GM06990 (cell line): ENCODE measurements at regions not wholly inside any gene's neighbourhood (a gene's known extent, or its start where the extent isn't known, plus 50 kb on each side); places are given as distances from the start of the nearest gene placed in this dataset.

Experiments
- DNase-seq: peaks from one replicate; pipeline ENCODE4 v3.0.0-alpha.2; 2011; ENCODE audit not compliant: insufficient read length; ENCODE audit errors: extremely low read depth
- H3K27me3 ChIP-seq: replicated peaks from 2 replicates; pipeline ENCODE4 v1.6.0; 2011; ENCODE audit warnings: low read length; ENCODE audit not compliant: control insufficient read depth, insufficient read depth
- H3K36me3 ChIP-seq: 2 replicates; pipeline ENCODE4 v1.5.1; 2011; ENCODE audit warnings: low read length; ENCODE audit not compliant: control insufficient read depth, insufficient read depth
- H3K4me3 ChIP-seq: replicated peaks from 2 replicates; pipeline ENCODE4 v1.5.1; 2011; ENCODE audit warnings: low read depth, mild to moderate bottlenecking, control low read depth, low read length
- CTCF ChIP-seq: IDR thresholded peaks from 2 replicates; pipeline ENCODE4 v1.5.1; 2011; ENCODE audit warnings: low read length, control low read depth, mild to moderate bottlenecking, inconsistent platforms; ENCODE audit not compliant: insufficient read depth, poor library complexity, severe bottlenecking

- DNase-seq, result no peak
- H3K27me3 ChIP-seq, result no peaks in the 10 kb centered on the region; the same call in 1 of the 2 replicates
- H3K36me3 ChIP-seq, result no peaks in the 10 kb centered on the region
- TF ChIP-seq CTCF, result no peak
- H3K4me3 ChIP-seq, result no peak overlapping the region
Observed at GRCh38 chr17:5826384-5826783, 242.1 kb upstream of the NLRP1 start.

GRCh38 chr17:5830921-5831320 lies 239.3 kb upstream of the WSCD1 start:
- no peak for TF ChIP-seq CTCF

GRCh38 chr17:5832886-5833285 lies 237.3 kb upstream of the WSCD1 start:
- H3K4me3 ChIP-seq, result no peak overlapping the region
- no peaks in the 10 kb centered on the region for H3K27me3 ChIP-seq
- no peak for DNase-seq
- TF ChIP-seq CTCF, result no peak
- no peaks in the 10 kb centered on the region for H3K36me3 ChIP-seq

More at GRCh38 chr17:5830921-5831320, 239.3 kb upstream of the WSCD1 start:
- Histone ChIP-seq H3K27me3 (no peaks in the 10 kb centered on the region; the same call in 1 of the 2 replicates), H3K4me3 (no peak overlapping the region), H3K36me3 (no peaks in the 10 kb centered on the region)
- no peak for DNase-seq

- Histone ChIP-seq H3K27me3 (no peaks in the 10 kb centered on the region), H3K4me3 (no peak overlapping the region), H3K36me3 (no peaks in the 10 kb centered on the region)
- no peak for TF ChIP-seq CTCF
- no peak for DNase-seq
Observed at GRCh38 chr17:5837055-5837491, 233.1 kb upstream of the WSCD1 start.

- Histone ChIP-seq H3K4me3 (no peak overlapping the region), H3K27me3 (no peaks in the 10 kb centered on the region), H3K36me3 (no peaks in the 10 kb centered on the region)
- DNase-seq, result no peak
- no peak for TF ChIP-seq CTCF
Observed at GRCh38 chr17:5838661-5839300, 231.4 kb upstream of the WSCD1 start.
